Trophoblast cell (in vitro differentiated cells and primary cell): ENCODE measurements at regions not wholly inside any gene's neighbourhood (a gene's known extent, or its start where the extent isn't known, plus 50 kb on each side); places are given as distances from the start of the nearest gene placed in this dataset.

Experiments used
- DNase-seq, 2 donors: peaks; one replicate each; pipeline ENCODE4 v3.0.0-alpha.2; 2016
- H2AFZ ChIP-seq: 2 replicates; pipeline ENCODE4 v1.6.1; 2013; ENCODE audit warnings: low read length, moderate library complexity, mild to moderate bottlenecking; ENCODE audit not compliant: insufficient read depth, poor library complexity
- H2AK5ac ChIP-seq: 2 replicates; pipeline ENCODE4 v1.6.1; 2013; ENCODE audit warnings: mild to moderate bottlenecking, low read length
- H2BK120ac ChIP-seq: 2 replicates; pipeline ENCODE4 v1.6.1; 2013; ENCODE audit warnings: low read length, mild to moderate bottlenecking, moderate library complexity; ENCODE audit not compliant: insufficient read depth, poor library complexity
- H2BK12ac ChIP-seq: 2 replicates; pipeline ENCODE4 v1.6.1; 2013; ENCODE audit warnings: mild to moderate bottlenecking, low read length, moderate library complexity
- H2BK5ac ChIP-seq: 2 replicates; pipeline ENCODE4 v1.6.1; 2013; ENCODE audit warnings: low read length, low read depth, moderate library complexity, mild to moderate bottlenecking; ENCODE audit not compliant: poor library complexity
- H3K14ac ChIP-seq: 2 replicates; pipeline ENCODE4 v1.6.1; 2013; ENCODE audit warnings: mild to moderate bottlenecking, low read length
- H3K18ac ChIP-seq: 2 replicates; pipeline ENCODE4 v1.6.1; 2013; ENCODE audit warnings: mild to moderate bottlenecking, low read length
- H3K23ac ChIP-seq: 2 replicates; pipeline ENCODE4 v1.6.1; 2013; ENCODE audit warnings: low read length
- H3K27ac ChIP-seq: 2 replicates; pipeline ENCODE4 v1.5.1; 2013; ENCODE audit warnings: low read depth, mild to moderate bottlenecking, inconsistent platforms, low read length, moderate library complexity
- H3K27me3 ChIP-seq: 2 replicates; pipeline ENCODE4 v1.6.1; 2013; ENCODE audit warnings: inconsistent platforms, mild to moderate bottlenecking, low read length, moderate library complexity; ENCODE audit not compliant: insufficient read depth
- H3K36me3 ChIP-seq, 2 experiments: 1 replicate in 1 of 2; 2 replicates in 1 of 2; pipeline ENCODE4 v1.6.1; 2013; ENCODE audit warnings: low read length in 2 of 2, mild to moderate bottlenecking in 2 of 2, moderate library complexity in 1 of 2; ENCODE audit not compliant: insufficient read depth in 2 of 2, control insufficient read depth in 1 of 2
- H3K4ac ChIP-seq: 2 replicates; pipeline ENCODE4 v1.6.1; 2013; ENCODE audit warnings: low read depth, mild to moderate bottlenecking, low read length, moderate library complexity
- H3K4me1 ChIP-seq, 2 experiments: 1 replicate in 1 of 2; 2 replicates in 1 of 2; pipeline ENCODE4 v1.6.1; 2013; ENCODE audit warnings: low read length in 2 of 2, mild to moderate bottlenecking in 2 of 2, moderate library complexity in 1 of 2; ENCODE audit not compliant: insufficient read depth in 2 of 2, control insufficient read depth in 1 of 2
- H3K4me2 ChIP-seq: 2 replicates; pipeline ENCODE4 v1.6.1; 2013; ENCODE audit warnings: inconsistent platforms, mild to moderate bottlenecking, low read length, moderate library complexity
- H3K4me3 ChIP-seq: 2 replicates; pipeline ENCODE4 v1.5.1; 2013; ENCODE audit warnings: mild to moderate bottlenecking, low read depth, low read length, inconsistent platforms
- H3K79me1 ChIP-seq: one replicate; pipeline ENCODE4 v1.6.1; 2013; ENCODE audit warnings: low read length
- H3K79me2 ChIP-seq: 2 replicates; pipeline ENCODE4 v1.6.1; 2013; ENCODE audit warnings: low read length, mild to moderate bottlenecking; ENCODE audit not compliant: control insufficient read depth, insufficient read depth, poor library complexity
- H3K9ac ChIP-seq: 2 replicates; pipeline ENCODE4 v1.6.1; 2013; ENCODE audit warnings: mild to moderate bottlenecking, low read length
- H3K9me3 ChIP-seq: 2 replicates; pipeline ENCODE4 v1.6.1; 2013; ENCODE audit warnings: low read depth, mild to moderate bottlenecking, control low read depth, inconsistent platforms, low read length; ENCODE audit not compliant: insufficient read depth
- H4K12ac ChIP-seq: 2 replicates; pipeline ENCODE4 v1.6.1; 2013; ENCODE audit warnings: low read depth, mild to moderate bottlenecking, low read length, moderate library complexity
- H4K8ac ChIP-seq: 2 replicates; pipeline ENCODE4 v1.6.1; 2013; ENCODE audit warnings: low read depth, mild to moderate bottlenecking, low read length, moderate library complexity
- H4K91ac ChIP-seq: one replicate; pipeline ENCODE4 v1.6.1; 2013; ENCODE audit warnings: low read depth, mild to moderate bottlenecking, low read length, moderate library complexity
- WGBS: extraction: QIAGEN DNeasy Blood & Tissue Kit; methylation state at CpG from one replicate; pipeline ENCODE4 v1.1.7; 2013; ENCODE audit warnings: missing lambda C conversion rate; ENCODE audit not compliant: insufficient read length, insufficient coverage; ENCODE audit errors: extremely low coverage; 5-methylcytosine and 5-hydroxymethylcytosine counted together

DNA sequence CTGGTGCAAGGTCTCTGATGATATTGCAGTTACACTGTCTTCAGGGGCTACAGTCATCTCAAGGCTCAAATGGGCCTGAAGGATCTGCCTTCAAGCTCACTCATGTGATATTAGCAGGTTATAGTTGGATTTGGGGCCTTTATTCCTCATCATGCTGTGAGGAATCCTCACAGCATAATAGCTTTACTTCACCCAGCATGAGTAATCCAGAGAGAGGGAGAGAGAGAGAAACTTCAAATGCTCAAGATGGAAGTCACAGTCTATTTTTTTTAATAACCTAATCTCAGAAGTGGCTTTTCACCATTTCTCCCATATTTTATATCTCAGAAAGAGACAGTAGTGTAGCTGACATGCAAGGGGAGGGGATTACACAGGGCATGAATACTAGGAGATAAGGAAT, 658.7 kb downstream of the EPHA4 start:
- Histone ChIP-seq H3K4me3 (no peak overlapping the region), H3K14ac (no peak overlapping the region), H4K12ac (no peak overlapping the region), H3K79me2 (no peaks in the 10 kb centered on the region), H3K36me3 (no peaks in the 10 kb centered on the region), H3K9ac (no peak overlapping the region), H3K9me3 (no peaks in the 10 kb centered on the region), H3K18ac (no peak overlapping the region), H3K27ac (no peak overlapping the region), H4K8ac (no peak overlapping the region), H4K91ac (no peak overlapping the region), H2AK5ac (no peak overlapping the region), H2BK120ac (no peak overlapping the region), H3K79me1 (no peaks in the 10 kb centered on the region), H3K4me1 (no peaks in the 10 kb centered on the region), H3K4ac (no peak overlapping the region), H3K27me3 (no peaks in the 10 kb centered on the region), H3K23ac (no peak overlapping the region), H2BK12ac (no peak overlapping the region), H3K4me2 (no peak overlapping the region), H2AFZ (no peak overlapping the region), H2BK5ac (no peak overlapping the region)
- no peak for DNase-seq

DNA sequence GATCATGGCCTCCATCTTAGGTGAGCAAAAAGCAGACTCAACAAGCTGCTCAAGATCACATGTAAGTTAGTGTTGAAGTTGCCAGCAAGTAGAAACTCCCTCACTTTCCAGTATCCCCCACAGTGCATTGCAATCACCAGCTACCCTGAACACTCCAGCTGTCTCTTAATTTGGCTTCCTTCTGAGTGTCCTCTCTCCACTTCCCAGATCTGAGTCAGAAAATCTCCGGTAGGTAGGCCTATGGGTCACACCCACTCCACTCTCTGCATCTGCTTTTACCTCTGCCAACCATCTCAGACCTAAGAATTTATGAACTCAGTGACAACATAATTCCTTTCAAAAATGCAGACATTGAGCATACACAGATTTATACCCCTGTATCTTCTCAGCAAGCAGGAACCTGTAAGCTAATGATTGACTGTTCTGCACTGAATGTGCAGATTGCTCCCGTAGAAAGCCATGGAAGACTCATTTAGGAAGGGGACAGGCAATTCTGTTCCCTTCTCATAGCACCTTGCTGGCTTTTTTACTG, 656.9 kb downstream of the EPHA4 start:
- no peak overlapping the region for H2AK5ac ChIP-seq
- no peak overlapping the region for H3K4me2 ChIP-seq
- H3K27ac ChIP-seq: no peak overlapping the region
- no peaks in the 10 kb centered on the region for H3K36me3 ChIP-seq
- WGBS: no CpG with 5 or more reads among the region's 2 CpGs
- H2BK120ac ChIP-seq: no peak overlapping the region
- H2AFZ ChIP-seq: no peak overlapping the region
- H2BK5ac ChIP-seq: no peak overlapping the region
- H3K4me3 ChIP-seq: no peak overlapping the region
- no peak overlapping the region for H4K12ac ChIP-seq
- H2BK12ac ChIP-seq: no peak overlapping the region
- no peak overlapping the region for H3K18ac ChIP-seq
- no peaks in the 10 kb centered on the region for H3K79me1 ChIP-seq
- no peaks in the 10 kb centered on the region for H3K9me3 ChIP-seq
- H4K91ac ChIP-seq: no peak overlapping the region
- H3K4ac ChIP-seq: no peak overlapping the region
- no peaks in the 10 kb centered on the region for H3K27me3 ChIP-seq
- H3K23ac ChIP-seq: no peak overlapping the region
- H3K14ac ChIP-seq: no peak overlapping the region
- DNase-seq: no peak
- no peaks in the 10 kb centered on the region for H3K79me2 ChIP-seq
- no peaks in the 10 kb centered on the region for H3K4me1 ChIP-seq
- H3K9ac ChIP-seq: no peak overlapping the region
- H4K8ac ChIP-seq: no peak overlapping the region

DNA sequence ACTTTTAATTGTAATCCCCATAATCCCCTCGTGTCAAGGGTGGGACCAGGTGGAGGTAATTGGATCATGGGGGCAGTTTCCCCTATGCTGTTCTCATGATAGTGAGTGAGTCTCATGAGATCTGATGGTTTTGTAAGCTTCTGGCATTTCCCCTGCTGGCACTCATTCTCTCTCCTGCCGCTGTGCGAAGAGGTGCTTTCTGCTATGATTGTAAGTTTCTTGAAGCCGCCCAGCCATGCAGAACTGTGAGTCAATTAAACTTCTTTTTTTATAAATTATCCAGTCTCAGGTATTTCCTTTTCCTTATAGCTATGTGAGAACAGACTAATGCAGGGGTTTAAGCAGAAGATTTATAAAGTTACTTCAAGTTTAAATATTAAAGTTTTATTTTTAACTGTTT, 655.2 kb downstream of the EPHA4 start:
- H3K18ac ChIP-seq: no peak overlapping the region
- no peak overlapping the region for H2BK5ac ChIP-seq
- no peak overlapping the region for H3K14ac ChIP-seq
- H2AFZ ChIP-seq: no peak overlapping the region
- H3K36me3 ChIP-seq: no peaks in the 10 kb centered on the region
- H4K8ac ChIP-seq: no peak overlapping the region
- DNase-seq: no peak
- no peak overlapping the region for H3K23ac ChIP-seq
- H3K79me2 ChIP-seq: no peaks in the 10 kb centered on the region
- H3K4me3 ChIP-seq: no peak overlapping the region
- H3K4ac ChIP-seq: no peak overlapping the region
- no peak overlapping the region for H2BK12ac ChIP-seq
- no peak overlapping the region for H4K12ac ChIP-seq
- no peaks in the 10 kb centered on the region for H3K9me3 ChIP-seq
- no peak overlapping the region for H3K4me2 ChIP-seq
- no peaks in the 10 kb centered on the region for H3K79me1 ChIP-seq
- no CpG with 5 or more reads among the region's 4 CpGs for WGBS
- no peak overlapping the region for H2AK5ac ChIP-seq
- H3K4me1 ChIP-seq: no peaks in the 10 kb centered on the region
- H3K9ac ChIP-seq: no peak overlapping the region
- H2BK120ac ChIP-seq: no peak overlapping the region
- no peak overlapping the region for H3K27ac ChIP-seq
- H4K91ac ChIP-seq: no peak overlapping the region
- no peaks in the 10 kb centered on the region for H3K27me3 ChIP-seq

DNA sequence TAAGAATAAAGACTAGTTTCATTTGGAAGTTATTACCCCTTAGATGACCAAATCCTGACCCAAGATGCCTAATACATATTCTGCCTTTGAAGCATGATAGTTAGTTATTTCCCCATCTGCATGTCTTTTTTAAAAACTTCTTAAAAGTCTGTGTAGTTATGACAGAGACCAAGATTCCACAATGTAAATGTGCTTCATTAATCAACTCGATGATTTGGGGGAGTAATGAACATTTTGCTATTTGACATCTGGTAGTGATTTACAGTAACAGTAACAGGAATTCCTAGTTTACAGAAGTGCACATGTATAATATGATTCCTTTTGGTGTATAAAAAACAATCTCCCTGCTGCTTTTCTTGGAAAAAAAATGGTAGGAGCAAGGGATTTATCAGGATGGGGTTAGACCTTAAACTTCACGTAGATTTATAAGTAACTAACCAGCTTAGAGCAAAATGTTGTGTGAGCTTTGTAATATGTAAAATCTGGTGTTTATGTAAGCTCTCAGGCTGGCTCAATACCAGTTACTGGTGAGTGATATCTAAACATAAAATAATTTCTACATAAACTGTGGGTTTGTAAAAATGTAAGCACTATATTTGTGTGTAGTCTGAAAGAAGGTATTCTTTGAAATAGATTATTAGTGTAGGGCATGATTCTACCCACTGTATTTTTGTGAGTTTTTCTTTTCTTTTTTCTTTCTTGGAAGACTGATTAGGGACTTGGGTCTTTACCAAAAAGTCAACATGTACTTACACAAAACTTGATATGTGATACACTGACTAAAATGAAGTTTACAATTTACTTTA, 641.6 kb downstream of the EPHA4 start:
- Histone ChIP-seq H3K23ac (no peak overlapping the region), H3K4me2 (no peak overlapping the region)

More for the DNA sequence above, 641.6 kb downstream of the EPHA4 start:
- peaks cover 4% of the 10 kb centered on the region in 2 experiments for H3K36me3 ChIP-seq
- WGBS: no CpG with 5 or more reads among the region's 2 CpGs
- H2BK5ac ChIP-seq: no peak overlapping the region
- no peak overlapping the region for H2BK120ac ChIP-seq
- no peaks in the 10 kb centered on the region for H3K4me1 ChIP-seq
- H4K91ac ChIP-seq: no peak overlapping the region
- DNase-seq: no peak
- no peak overlapping the region for H3K14ac ChIP-seq
- no peak overlapping the region for H4K12ac ChIP-seq
- H2AFZ ChIP-seq: no peak overlapping the region
- no peak overlapping the region for H3K18ac ChIP-seq
- no peak overlapping the region for H4K8ac ChIP-seq
- H2BK12ac ChIP-seq: no peak overlapping the region
- no peak overlapping the region for H3K4ac ChIP-seq
- H3K27me3 ChIP-seq: no peaks in the 10 kb centered on the region
- peaks cover 13% of the 10 kb centered on the region for H3K9me3 ChIP-seq
- H3K9ac ChIP-seq: no peak overlapping the region
- H3K79me2 ChIP-seq: no peaks in the 10 kb centered on the region
- H3K79me1 ChIP-seq: no peaks in the 10 kb centered on the region
- H2AK5ac ChIP-seq: no peak overlapping the region
- H3K27ac ChIP-seq: no peak overlapping the region
- no peak overlapping the region for H3K4me3 ChIP-seq
